Osteoblast (primary cell): ENCODE measurements at regions not wholly inside any gene's neighbourhood (a gene's known extent, or its start where the extent isn't known, plus 50 kb on each side); places are given as distances from the start of the nearest gene placed in this dataset.

Experiments
- DNase-seq: peaks from one replicate; pipeline ENCODE4 v3.0.0; 2011; ENCODE audit warnings: low spot score, mixed read lengths; ENCODE audit not compliant: insufficient read length; ENCODE audit errors: missing footprints
- H2AFZ ChIP-seq: 2 replicates; pipeline ENCODE4 v1.6.0; 2011; ENCODE audit warnings: mild to moderate bottlenecking, low read length
- H3K27ac ChIP-seq: 2 replicates; pipeline ENCODE4 v1.5.1; 2011; ENCODE audit warnings: mild to moderate bottlenecking, low read depth, low read length, moderate library complexity
- H3K27me3 ChIP-seq: 2 replicates; pipeline ENCODE4 v1.6.0; 2012; ENCODE audit warnings: mild to moderate bottlenecking, control low read depth, inconsistent platforms, low read length, moderate library complexity; ENCODE audit not compliant: insufficient read depth
- H3K36me3 ChIP-seq: 2 replicates; pipeline ENCODE4 v1.5.1; 2011; ENCODE audit warnings: mild to moderate bottlenecking, low read length, control low read depth, moderate library complexity; ENCODE audit not compliant: insufficient read depth
- H3K4me1 ChIP-seq: 2 replicates; pipeline ENCODE4 v1.5.1; 2011; ENCODE audit warnings: mild to moderate bottlenecking, low read length, control low read depth, moderate library complexity; ENCODE audit not compliant: insufficient read depth
- H3K4me2 ChIP-seq: 2 replicates; pipeline ENCODE4 v1.6.0; 2011; ENCODE audit warnings: mild to moderate bottlenecking, low read length; ENCODE audit not compliant: insufficient read depth
- H3K4me3 ChIP-seq: fragments of 200-600 bp; sonication (generic); 3 replicates; pipeline ENCODE4 v1.5.1; 2012; ENCODE audit warnings: mild to moderate bottlenecking, low read length, inconsistent platforms; ENCODE audit not compliant: insufficient read depth
- H3K79me2 ChIP-seq: 2 replicates; pipeline ENCODE4 v1.6.0; 2012; ENCODE audit warnings: mild to moderate bottlenecking, low read length, control low read depth, inconsistent platforms; ENCODE audit not compliant: insufficient read depth
- H3K9me3 ChIP-seq: 2 replicates; pipeline ENCODE4 v1.5.1; 2011; ENCODE audit warnings: low read depth, low read length, control low read depth
- H4K20me1 ChIP-seq: 2 replicates; pipeline ENCODE4 v1.6.0; 2012; ENCODE audit warnings: mild to moderate bottlenecking, low read length, control low read depth; ENCODE audit not compliant: insufficient read depth
- CTCF ChIP-seq: IDR thresholded peaks from 2 replicates; pipeline ENCODE4 v1.5.1; 2011; ENCODE audit warnings: mild to moderate bottlenecking, low read depth, low read length, moderate library complexity; ENCODE audit errors: extremely low read depth

- no peaks in the 10 kb centered on the region for H4K20me1 ChIP-seq
- no peaks in the 10 kb centered on the region for H3K79me2 ChIP-seq
- H3K4me3 ChIP-seq, result no peak overlapping the region
- H3K4me2 ChIP-seq, result peak overlapping the region; percentile 11
- TF ChIP-seq CTCF, result no peak
- H2AFZ ChIP-seq, result peak overlapping the region; percentile 49
- H3K36me3 ChIP-seq, result no peaks in the 10 kb centered on the region
- H3K9me3 ChIP-seq, result no peaks in the 10 kb centered on the region
- H3K27me3 ChIP-seq, result no peaks in the 10 kb centered on the region
- no peak for DNase-seq
- H3K27ac ChIP-seq, result peak overlapping the region; percentile 44
- H3K4me1 ChIP-seq, result peaks cover 51% of the 10 kb centered on the region
These were observed 511.1 kb upstream of the ID2 start for GRCh38 chr2:8170552-8171327.

- Histone ChIP-seq H3K4me3 (no peak overlapping the region), H2AFZ (peak overlapping the region; percentile 75), H3K27me3 (no peaks in the 10 kb centered on the region), H3K79me2 (no peaks in the 10 kb centered on the region), H3K36me3 (no peaks in the 10 kb centered on the region), H3K9me3 (no peaks in the 10 kb centered on the region), H3K4me2 (peak overlapping the region; percentile 25), H3K4me1 (peaks cover 51% of the 10 kb centered on the region), H3K27ac (no peak overlapping the region), H4K20me1 (no peaks in the 10 kb centered on the region)
- TF ChIP-seq CTCF, result no peak
- peak; percentile 66 for DNase-seq
These were observed 510.2 kb upstream of the ID2 start for GRCh38 chr2:8171608-8172007.

- no peaks in the 10 kb centered on the region for H3K9me3 ChIP-seq
- peaks cover 51% of the 10 kb centered on the region for H3K4me1 ChIP-seq
- DNase-seq, result no peak
- H3K79me2 ChIP-seq, result no peaks in the 10 kb centered on the region
- no peaks in the 10 kb centered on the region for H4K20me1 ChIP-seq
- H3K27ac ChIP-seq, result no peak overlapping the region
- TF ChIP-seq CTCF, result no peak
- no peak overlapping the region for H2AFZ ChIP-seq
- H3K36me3 ChIP-seq, result no peaks in the 10 kb centered on the region
- H3K4me2 ChIP-seq, result no peak overlapping the region
- H3K4me3 ChIP-seq, result no peak overlapping the region
- no peaks in the 10 kb centered on the region for H3K27me3 ChIP-seq
These were observed 509.2 kb upstream of the ID2 start for GRCh38 chr2:8172661-8173060.

- no peaks in the 10 kb centered on the region for H3K27me3 ChIP-seq
- H3K9me3 ChIP-seq, result no peaks in the 10 kb centered on the region
- no peak overlapping the region for H3K4me3 ChIP-seq
- H3K36me3 ChIP-seq, result no peaks in the 10 kb centered on the region
- no peaks in the 10 kb centered on the region for H3K79me2 ChIP-seq
- H4K20me1 ChIP-seq, result no peaks in the 10 kb centered on the region
- no peak overlapping the region for H3K27ac ChIP-seq
- no peak for TF ChIP-seq CTCF
- H2AFZ ChIP-seq, result no peak overlapping the region
- peaks cover 37% of the 10 kb centered on the region for H3K4me1 ChIP-seq
- no peak overlapping the region for H3K4me2 ChIP-seq
- peak; percentile 80 for DNase-seq
These were observed 507.1 kb upstream of the ID2 start for GRCh38 chr2:8174641-8175257.
